NCI-H2029 (cell line): ENCODE measurements at regions not wholly inside any gene's neighbourhood (a gene's known extent, or its start where the extent isn't known, plus 50 kb on each side); places are given as distances from the start of the nearest gene placed in this dataset.
A peak's percentile ranks its signal among the peaks of the same experiment; 100 is the strongest.
"Not testable (repeated sequence)": the region's sequence is repeated elsewhere in the genome, so short reads cannot be mapped to it uniquely, and the experiment has no call there.

Source experiments
- DNase-seq: peaks from one replicate; lab custom pipeline; 2025; lab: John Stamatoyannopoulos, UW

- no peak for DNase-seq
Measured at GRCh38 chr16:49940464-49941224, 84.4 kb upstream of the CNEP1R1 start.

GRCh38 chr16:49944221-49944620 lies 80.8 kb upstream of the CNEP1R1 start:
- no peak for DNase-seq

GRCh38 chr16:49947907-49948678 lies 76.9 kb upstream of the CNEP1R1 start:
- no peak for DNase-seq

- DNase-seq = no peak
Measured at GRCh38 chr16:49951574-49952195, 73.3 kb upstream of the CNEP1R1 start.

GRCh38 chr16:49952386-49952785 lies 72.6 kb upstream of the CNEP1R1 start:
- DNase-seq = no peak

- no peak for DNase-seq
Measured at GRCh38 chr16:49953090-49953489, 71.9 kb upstream of the CNEP1R1 start.

- DNase-seq = no peak
Measured at GRCh38 chr16:49955858-49956257, 69.2 kb upstream of the CNEP1R1 start.

GRCh38 chr16:49956915-49957314 lies 68.1 kb upstream of the CNEP1R1 start:
- DNase-seq = no peak

GRCh38 chr16:49958448-49958847 lies 66.6 kb upstream of the CNEP1R1 start:
- DNase-seq = no peak

GRCh38 chr16:49959552-49960277 lies 65.3 kb upstream of the CNEP1R1 start:
- no peak for DNase-seq

GRCh38 chr16:49961089-49961488 lies 63.9 kb upstream of the CNEP1R1 start:
- DNase-seq = peak; percentile 20

- not testable (repeated sequence) for DNase-seq
Measured at GRCh38 chr16:49962566-49962965, 62.5 kb upstream of the CNEP1R1 start.

GRCh38 chr16:49964316-49964715 lies 60.7 kb upstream of the CNEP1R1 start:
- DNase-seq = no peak

- DNase-seq = no peak
Measured at GRCh38 chr16:49964973-49965372, 60.1 kb upstream of the CNEP1R1 start.

GRCh38 chr16:49967012-49967559 lies 57.9 kb upstream of the CNEP1R1 start:
- DNase-seq = no peak

- DNase-seq = no peak
Measured at GRCh38 chr16:49969091-49970030, 55.7 kb upstream of the CNEP1R1 start.

- DNase-seq = no peak
Measured at GRCh38 chr16:49970797-49971431, 54.1 kb upstream of the CNEP1R1 start.

- DNase-seq = no peak
Measured at GRCh38 chr16:49972280-49972679, 52.7 kb upstream of the CNEP1R1 start.

GRCh38 chr16:49972961-49973360 lies 52.1 kb upstream of the CNEP1R1 start:
- no peak for DNase-seq
